ENCODE measurements at regions not wholly inside any gene's neighbourhood (a gene's known extent, or its start where the extent isn't known, plus 50 kb on each side); places are given as distances from the start of the nearest gene placed in this dataset.
A peak's percentile ranks its signal among the peaks of the same experiment; 100 is the strongest.
"Not testable (repeated sequence)": the region's sequence is repeated elsewhere in the genome, so short reads cannot be mapped to it uniquely, and the experiment has no call there.

- in situ Hi-C loops (cut with MboI; ENCODE audit: low pct_unique_long_range_greater_than_20kb, low sequenced_read_pairs); DNase-seq: not testable (repeated sequence)
Observed at GRCh38 chr15:30195355-30196008, 60.6 kb downstream of the GOLGA8T start.

GRCh38 chr15:30196009-30196375, 61.1 kb downstream of the GOLGA8T start:
- in situ Hi-C loops (cut with MboI; ENCODE audit: low pct_unique_long_range_greater_than_20kb, low sequenced_read_pairs) = not testable (repeated sequence)
- peak; percentile 29 for DNase-seq

- in situ Hi-C loops (cut with MboI; ENCODE audit: low pct_unique_long_range_greater_than_20kb, low sequenced_read_pairs) = not testable (repeated sequence)
Observed at GRCh38 chr15:30196769-30197168, 61.9 kb downstream of the GOLGA8T start.

GRCh38 chr15:30201517-30201916, 66.7 kb downstream of the GOLGA8T start:
- in situ Hi-C loops (cut with MboI; ENCODE audit: low pct_unique_long_range_greater_than_20kb, low sequenced_read_pairs); DNase-seq: not testable (repeated sequence)

More at GRCh38 chr15:30196769-30197168, 61.9 kb downstream of the GOLGA8T start:
- not testable (repeated sequence) for DNase-seq

GRCh38 chr15:30213733-30214132, 78.9 kb downstream of the GOLGA8T start:
- DNase-seq; in situ Hi-C loops (cut with MboI; ENCODE audit: low pct_unique_long_range_greater_than_20kb, low sequenced_read_pairs): not testable (repeated sequence)

GRCh38 chr15:30221803-30222202, 87.0 kb downstream of the GOLGA8T start:
- DNase-seq; in situ Hi-C loops (cut with MboI; ENCODE audit: low pct_unique_long_range_greater_than_20kb, low sequenced_read_pairs): not testable (repeated sequence)

- DNase-seq; in situ Hi-C loops (cut with MboI; ENCODE audit: low pct_unique_long_range_greater_than_20kb, low sequenced_read_pairs): not testable (repeated sequence)
Observed at GRCh38 chr15:30222798-30223591, 88.1 kb downstream of the GOLGA8T start.

GRCh38 chr15:30225233-30225891, 90.5 kb downstream of the GOLGA8T start:
- in situ Hi-C loops (cut with MboI; ENCODE audit: low pct_unique_long_range_greater_than_20kb, low sequenced_read_pairs); DNase-seq: not testable (repeated sequence)

GRCh38 chr15:30261432-30262141, 126.7 kb downstream of the GOLGA8T start:
- in situ Hi-C loops (cut with MboI; ENCODE audit: low pct_unique_long_range_greater_than_20kb, low sequenced_read_pairs); DNase-seq: not testable (repeated sequence)

- DNase-seq; in situ Hi-C loops (cut with MboI; ENCODE audit: low pct_unique_long_range_greater_than_20kb, low sequenced_read_pairs): not testable (repeated sequence)
Observed at GRCh38 chr15:30262142-30262460, 127.2 kb downstream of the GOLGA8T start.

- in situ Hi-C loops (cut with MboI; ENCODE audit: low pct_unique_long_range_greater_than_20kb, low sequenced_read_pairs); DNase-seq: not testable (repeated sequence)
Observed at GRCh38 chr15:30264000-30264399, 129.1 kb downstream of the GOLGA8T start.

GRCh38 chr15:30295150-30295844, 98.0 kb downstream of the CHRFAM7A start:
- DNase-seq; in situ Hi-C loops (cut with MboI; ENCODE audit: low pct_unique_long_range_greater_than_20kb, low sequenced_read_pairs): not testable (repeated sequence)

- in situ Hi-C loops (cut with MboI; ENCODE audit: low pct_unique_long_range_greater_than_20kb, low sequenced_read_pairs); DNase-seq: not testable (repeated sequence)
Observed at GRCh38 chr15:30303968-30304367, 89.4 kb downstream of the CHRFAM7A start.
